HG02623 (cell line): ENCODE measurements at regions not wholly inside any gene's neighbourhood (a gene's known extent, or its start where the extent isn't known, plus 50 kb on each side); places are given as distances from the start of the nearest gene placed in this dataset.
"Not testable (repeated sequence)": the region's sequence is repeated elsewhere in the genome, so short reads cannot be mapped to it uniquely, and the experiment has no call there.

Experiments
- ATAC-seq: cut with Tn5 transposase; IDR thresholded peaks from one replicate; pipeline ENCODE4 v1.9.1; 2021; ENCODE audit warnings: moderate library complexity; ENCODE audit not compliant: unreplicated experiment

- ATAC-seq, result no peak
Observed at GRCh38 chr10:6986927-6987326, 406.9 kb upstream of the PRKCQ start.

DNA sequence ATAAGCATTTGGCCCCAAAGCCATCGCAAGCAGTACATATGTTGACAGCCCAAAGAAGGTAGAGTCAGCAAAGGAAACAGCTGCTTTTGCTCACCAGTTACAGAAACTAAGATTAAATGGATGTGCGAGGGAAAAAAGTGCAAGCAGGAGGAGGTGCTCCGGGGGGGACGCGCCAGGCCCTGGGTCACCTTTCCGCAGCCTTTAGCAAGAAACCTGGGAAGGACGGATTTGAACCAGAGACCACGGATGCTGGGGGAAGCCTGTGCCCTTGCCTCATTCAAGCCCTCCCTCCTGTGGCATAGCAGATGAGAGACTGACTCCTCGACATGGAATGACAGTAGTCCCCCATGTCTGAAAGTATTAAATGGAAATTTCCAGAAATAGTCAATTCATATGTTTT, 405.6 kb upstream of the PRKCQ start:
- no peak for ATAC-seq

DNA sequence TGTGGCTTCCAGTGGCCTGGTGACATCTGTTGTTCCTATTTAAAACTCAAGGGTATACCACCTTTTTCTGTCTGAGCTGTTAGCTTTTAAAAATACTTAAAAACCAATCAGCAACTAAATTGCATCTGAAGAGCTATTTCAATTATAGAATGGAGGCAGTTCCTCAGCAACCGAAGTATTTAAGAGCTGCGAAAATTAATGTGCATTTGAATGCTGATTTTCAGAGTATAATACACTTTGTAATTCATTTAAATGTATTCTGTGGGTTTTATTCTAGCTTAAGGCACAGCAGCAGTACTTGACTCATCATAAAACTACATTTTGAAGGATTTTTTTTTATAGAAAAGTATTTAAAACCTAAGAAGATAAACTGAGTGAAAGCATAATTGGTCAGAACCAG, 404.9 kb upstream of the PRKCQ start:
- no peak for ATAC-seq

GRCh38 chr10:6984016-6984415, 403.9 kb upstream of the PRKCQ start:
- not testable (repeated sequence) for ATAC-seq

GRCh38 chr10:6980353-6980752, 400.3 kb upstream of the PRKCQ start:
- ATAC-seq, result no peak

DNA sequence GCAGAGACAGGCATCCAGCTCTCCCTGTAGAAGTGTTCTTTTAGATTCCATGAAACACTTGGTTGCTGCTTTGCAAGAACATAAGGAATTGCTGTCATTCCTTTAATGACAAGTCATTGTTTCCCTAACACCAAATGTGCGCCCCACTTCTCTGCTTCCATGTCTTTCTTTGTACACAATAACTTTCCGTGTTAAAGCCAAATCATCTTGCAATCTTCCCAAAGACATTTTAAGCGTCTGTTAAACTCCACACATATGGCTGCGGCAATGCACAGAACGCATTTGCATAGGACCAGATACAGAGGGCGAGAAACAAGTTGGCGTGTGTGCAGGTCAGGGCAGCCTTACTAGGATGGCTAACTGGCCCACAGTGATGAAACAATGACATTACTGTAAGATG, 399.3 kb upstream of the PRKCQ start:
- no peak for ATAC-seq

DNA sequence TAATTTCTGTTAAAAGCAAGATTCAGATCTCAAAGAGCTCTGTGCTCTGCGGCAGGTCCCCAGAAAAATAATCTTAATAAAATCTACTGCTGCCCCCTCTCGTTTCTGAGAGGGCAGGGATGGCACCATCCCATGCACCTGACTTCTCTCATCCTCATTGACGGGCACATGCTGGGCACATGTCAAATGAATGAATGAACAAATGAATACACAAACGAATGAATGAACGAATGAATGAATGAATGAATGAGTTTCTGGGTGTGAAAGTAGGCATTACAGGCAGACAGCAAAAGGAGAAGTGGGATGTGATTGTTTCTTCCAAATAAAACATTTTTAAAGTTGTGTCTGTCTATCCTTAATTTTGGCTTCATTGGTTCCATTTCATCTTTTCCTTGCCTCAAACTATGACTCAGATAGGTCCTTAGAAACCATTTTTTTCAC, 398.1 kb upstream of the PRKCQ start:
- ATAC-seq, result no peak

- no peak for ATAC-seq
Observed at GRCh38 chr10:6977398-6978186, 397.5 kb upstream of the PRKCQ start.

- no peak for ATAC-seq
Observed at GRCh38 chr10:6973899-6974298, 393.8 kb upstream of the PRKCQ start.

DNA sequence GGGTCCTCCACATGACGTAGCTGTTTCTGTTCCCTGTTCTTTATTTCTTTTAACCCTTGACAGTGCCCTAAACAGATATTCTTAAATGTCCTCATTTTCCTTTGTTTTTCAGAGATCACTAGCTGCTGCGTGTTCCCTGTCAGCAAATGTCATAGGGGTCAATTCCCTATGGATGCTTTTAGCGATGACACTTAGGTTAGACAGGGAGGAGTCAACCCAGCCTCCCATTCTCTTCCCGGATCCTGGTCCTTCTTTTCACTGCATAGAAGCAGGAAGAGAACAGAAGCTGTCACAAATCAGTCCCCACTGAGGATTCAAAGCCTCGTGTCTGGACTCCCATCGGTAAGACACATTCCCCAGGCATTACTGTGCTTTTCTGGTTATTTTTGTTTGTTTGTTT, 392.1 kb upstream of the PRKCQ start:
- no peak for ATAC-seq

DNA sequence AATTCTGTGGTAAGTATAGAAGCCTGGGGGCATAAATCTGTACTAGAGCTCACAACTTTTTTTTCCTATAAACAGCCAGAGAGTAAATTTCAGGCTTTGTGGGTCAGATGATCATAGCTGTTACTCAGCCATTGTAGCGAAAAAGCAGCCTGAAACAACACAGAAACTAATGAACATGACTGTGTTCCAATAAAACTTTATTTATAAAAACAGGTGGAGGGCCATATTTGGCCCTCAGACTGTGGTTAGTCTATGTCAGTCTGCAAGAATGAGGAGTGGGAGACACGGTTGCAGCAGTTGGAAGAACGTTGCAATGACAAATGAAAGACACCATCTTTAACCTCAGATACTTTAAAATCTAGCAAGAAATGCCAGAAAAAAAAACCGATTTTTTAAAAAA, 389.6 kb upstream of the PRKCQ start:
- ATAC-seq, result no peak

GRCh38 chr10:6964543-6964942, 384.5 kb upstream of the PRKCQ start:
- ATAC-seq, result no peak

DNA sequence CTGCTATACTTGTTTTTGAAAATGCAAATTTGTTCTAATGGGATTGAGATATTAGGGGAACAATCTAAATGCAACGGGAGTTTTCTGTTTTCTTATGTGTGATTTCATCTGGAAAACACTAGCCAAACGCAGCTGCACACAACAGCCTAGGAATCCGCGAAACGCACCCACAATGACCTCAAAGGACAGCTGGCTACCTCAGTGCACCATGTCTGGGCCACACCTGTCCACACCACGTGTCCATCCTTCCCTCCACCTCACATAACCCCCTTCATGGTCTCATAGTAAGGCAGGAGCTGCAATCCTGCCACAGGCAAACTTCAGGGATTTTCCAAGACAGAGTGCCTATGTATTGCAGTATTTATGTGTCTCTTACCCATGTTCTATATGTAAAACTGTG, 382.5 kb upstream of the PRKCQ start:
- no peak for ATAC-seq

DNA sequence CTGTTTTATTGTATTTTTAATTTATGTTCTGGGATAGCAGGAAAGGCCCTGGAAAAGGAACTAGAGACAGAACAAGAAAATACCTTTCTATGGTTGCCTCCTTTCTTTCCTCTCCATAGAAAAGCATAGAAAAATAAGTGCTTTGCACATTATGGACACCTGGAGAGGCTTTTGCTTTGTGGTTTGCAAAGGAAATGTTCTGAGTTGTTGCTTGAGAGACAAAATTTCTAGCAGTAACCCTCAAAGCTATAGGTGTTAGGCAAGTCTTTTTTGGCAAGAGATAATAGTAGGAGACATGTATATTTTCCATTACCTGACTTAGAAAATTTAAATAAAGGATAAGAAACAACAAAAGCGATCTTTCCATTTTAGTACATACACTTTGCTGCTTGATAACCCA, 378.6 kb upstream of the PRKCQ start:
- no peak for ATAC-seq

- ATAC-seq, result no peak
Observed at GRCh38 chr10:6958254-6958653, 378.2 kb upstream of the PRKCQ start.

GRCh38 chr10:6957851-6958250, 377.8 kb upstream of the PRKCQ start:
- no peak for ATAC-seq

DNA sequence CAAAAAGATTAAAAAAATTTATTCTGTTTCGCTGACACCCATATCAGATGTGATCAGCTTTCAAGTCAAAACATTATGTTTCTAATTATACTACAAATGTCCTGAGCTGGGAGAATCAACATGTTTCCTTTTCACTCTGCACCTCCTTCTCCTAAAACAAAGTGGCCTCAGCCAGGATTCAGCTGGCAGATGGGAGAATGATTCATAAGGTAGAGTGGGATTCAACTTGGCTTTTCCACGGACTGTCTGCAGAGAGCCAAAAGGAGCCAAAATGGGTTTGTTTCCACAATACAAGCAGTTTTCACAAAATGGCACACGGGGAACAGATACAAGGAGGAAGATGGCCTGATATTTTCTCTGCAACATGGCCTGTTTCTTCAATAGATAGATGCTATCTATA, 376.5 kb upstream of the PRKCQ start:
- no peak for ATAC-seq

- no peak for ATAC-seq
Observed at GRCh38 chr10:6953271-6953801, 373.3 kb upstream of the PRKCQ start.

GRCh38 chr10:6951732-6952131, 371.7 kb upstream of the PRKCQ start:
- ATAC-seq, result no peak

DNA sequence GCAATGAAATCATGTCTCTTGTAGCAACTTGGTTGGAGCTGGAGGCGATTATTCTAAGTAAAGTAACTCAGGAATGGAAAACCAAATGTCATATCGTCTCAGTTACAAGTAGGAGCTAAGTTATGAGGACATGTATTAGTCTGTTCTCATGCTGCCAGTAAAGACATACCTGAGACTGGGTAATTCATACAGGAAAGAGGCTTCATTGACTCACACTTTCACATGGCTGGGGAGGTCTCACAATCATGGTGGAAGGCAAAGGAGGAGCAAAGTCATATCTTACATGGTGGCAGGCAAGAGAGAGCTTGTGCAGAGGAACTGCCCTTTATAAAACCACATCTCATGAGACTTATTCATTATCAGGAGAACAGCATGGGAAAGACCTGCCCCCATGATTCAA, 370.1 kb upstream of the PRKCQ start:
- ATAC-seq, result no peak

DNA sequence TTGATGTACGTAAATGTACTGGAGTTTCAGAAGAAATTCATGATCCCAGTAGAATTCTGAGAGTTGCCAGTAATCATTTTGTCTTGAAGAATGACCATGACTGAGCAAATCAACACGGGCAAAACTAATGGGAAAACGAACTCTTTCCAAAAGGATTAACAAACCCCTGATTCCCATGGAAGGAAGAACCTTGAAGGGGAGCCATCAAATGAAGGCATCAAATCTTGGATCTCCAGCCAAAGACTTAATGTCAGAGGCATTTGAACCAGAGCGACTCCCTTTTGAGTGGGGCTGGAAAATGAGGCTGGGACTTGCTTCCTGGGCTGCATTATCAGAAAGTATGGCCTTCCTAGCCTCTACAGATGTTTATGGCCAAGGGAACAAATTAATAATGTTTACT, 364.4 kb upstream of the PRKCQ start:
- no peak for ATAC-seq

GRCh38 chr10:6938384-6938783, 358.3 kb upstream of the PRKCQ start:
- no peak for ATAC-seq

DNA sequence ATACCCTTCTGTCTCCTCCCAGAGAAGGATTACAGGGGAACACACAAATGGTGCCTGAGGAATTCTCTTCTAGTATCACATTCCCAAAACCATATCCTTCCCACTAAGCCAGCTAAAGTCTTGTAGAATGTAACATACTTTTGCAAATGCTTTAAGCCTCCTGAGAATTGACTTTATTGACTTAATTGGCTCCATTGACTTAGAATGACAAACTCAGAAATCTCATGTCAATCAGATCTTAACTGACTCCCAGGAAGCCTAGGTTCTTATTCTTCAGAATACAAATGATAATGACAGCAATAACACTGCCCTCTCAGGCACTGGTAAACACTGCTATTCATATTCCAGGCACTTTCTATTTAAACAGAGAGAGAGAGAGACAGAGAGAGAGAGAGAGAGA, 356.9 kb upstream of the PRKCQ start:
- no peak for ATAC-seq
